Gastrocnemius medialis (tissue), 4 donors: ENCODE measurements at regions not wholly inside any gene's neighbourhood (a gene's known extent, or its start where the extent isn't known, plus 50 kb on each side); places are given as distances from the start of the nearest gene placed in this dataset.

Experiments
- ATAC-seq, 2 donors: fragments of 150-250 bp; one replicate each; pipeline ENCODE4 v1.9.1; 2016
- DNase-seq, 2 donors: peaks; one replicate each; pipeline ENCODE4 v3.0.0-alpha.2; 2019
- H3K27ac ChIP-seq, 4 donors: fragments of 200-600 bp; sonication (generic); 1 replicate in 1 of 4; 2 replicates in 3 of 4; pipeline ENCODE4 v1.5.1; 2016 to 2018; ENCODE audit warnings: mild to moderate bottlenecking in 2 of 4, moderate library complexity in 1 of 4
- H3K27me3 ChIP-seq, 3 donors: fragments of 200-600 bp; sonication (generic) in 2 of 3; 1 replicate in 1 of 3; 2 replicates in 2 of 3; pipeline versions ENCODE4 v1.5.1 to v1.6.0; 2016 to 2019; ENCODE audit warnings: mild to moderate bottlenecking in 1 of 3, moderate library complexity in 1 of 3
- H3K36me3 ChIP-seq, 2 donors: fragments of 200-600 bp; sonication (generic) in 1 of 2; one replicate each; pipeline ENCODE4 v1.5.1; 2017 to 2018
- H3K4me1 ChIP-seq, 2 donors: fragments of 200-600 bp; sonication (generic) in 1 of 2; one replicate each; pipeline ENCODE4 v1.5.1; 2016 to 2017; ENCODE audit warnings: mild to moderate bottlenecking in 2 of 2
- H3K4me3 ChIP-seq, 4 donors: fragments of 200-600 bp; sonication (generic) in 3 of 4; 1 replicate in 1 of 4; 2 replicates in 3 of 4; pipeline ENCODE4 v1.5.1; 2016 to 2019; ENCODE audit warnings: mild to moderate bottlenecking in 2 of 4
- H3K9me3 ChIP-seq, 3 donors: fragments of 200-600 bp; sonication (generic) in 2 of 3; 1 replicate in 1 of 3; 2 replicates in 2 of 3; pipeline ENCODE4 v1.5.1; 2016 to 2019
- CTCF ChIP-seq, 5 experiments: fragments of 450-650 bp in 3 of 5; fragments of 200-600 bp in 2 of 5; sonication (generic) in 2 of 5; IDR thresholded peaks in 4 of 5; conservative IDR thresholded peaks in 1 of 5; 1 replicate in 4 of 5; 2 replicates in 1 of 5; pipeline ENCODE4 v1.5.1; 2016 to 2019; ENCODE audit warnings: antibody characterized with exemption in 5 of 5, mild to moderate bottlenecking in 3 of 5, moderate library complexity in 3 of 5
- POLR2A ChIP-seq, 2 donors: fragments of 450-650 bp; IDR thresholded peaks; one replicate each; pipeline ENCODE4 v1.6.1; 2017; ENCODE audit warnings: antibody characterized with exemption in 2 of 2, mild to moderate bottlenecking in 2 of 2, moderate library complexity in 2 of 2
- in situ Hi-C, 4 donors: fragments of 200-750 bp; cut with MboI; loops; one replicate each; pipeline versions ENCODE4 v1.15.0 to v1.8.0; 2017; ENCODE audit warnings: low sequenced_read_pairs in 4 of 4
- intact Hi-C: fragments of 100-400 bp; cut with DNase I; formaldehyde crosslinking; loops from one replicate; pipeline ENCODE4 v1.15.1; 2023; ENCODE audit warnings: low total_unique reads

DNA sequence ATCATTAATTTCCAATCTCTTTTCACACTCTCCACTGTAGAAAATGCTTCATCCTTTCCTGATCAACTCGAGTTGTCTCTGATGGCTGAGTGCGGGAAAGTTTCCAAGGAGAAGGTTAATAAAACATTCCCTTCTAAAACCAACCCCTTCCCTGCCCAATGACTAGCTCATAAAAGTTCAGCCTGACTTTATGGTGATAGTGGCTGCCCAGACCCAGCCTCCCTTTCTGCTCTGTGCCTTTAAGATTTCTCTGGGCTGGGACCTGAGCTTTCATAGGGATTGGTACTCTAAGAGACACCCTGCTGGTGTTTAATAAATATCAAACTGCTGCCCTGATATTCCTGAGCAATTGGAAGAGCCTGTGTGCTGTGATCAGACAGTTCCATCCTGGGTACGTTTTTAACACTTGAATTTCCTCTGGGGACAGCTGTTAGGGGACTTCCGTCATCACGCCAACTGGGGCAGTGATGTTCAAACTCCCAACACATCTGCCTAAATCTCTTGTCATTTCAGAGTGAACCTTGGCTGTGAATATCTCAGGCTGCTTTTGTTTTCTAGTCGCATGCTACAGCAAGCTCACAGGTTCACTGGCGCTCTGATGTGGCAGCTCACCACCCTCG, 195.0 kb upstream of the KIRREL3 start:
- Histone ChIP-seq H3K4me1 (no peaks in the 10 kb centered on the region), H3K27me3 (no peaks in the 10 kb centered on the region), H3K9me3 (no peaks in the 10 kb centered on the region), H3K36me3 (no peaks in the 10 kb centered on the region), H3K4me3 (no peak overlapping the region), H3K27ac (no peak overlapping the region)
- TF ChIP-seq POLR2A (IDR thresholded peaks at IDR 0.05) = no peak
- no peak for TF ChIP-seq CTCF (IDR thresholded peaks at IDR 0.05 in 4 of 5, conservative IDR thresholded peaks at IDR 0.05 in 1 of 5)
- intact Hi-C loops = no loop called here
- in situ Hi-C loops = no loop called here
- no peak for ATAC-seq
- no peak for DNase-seq

DNA sequence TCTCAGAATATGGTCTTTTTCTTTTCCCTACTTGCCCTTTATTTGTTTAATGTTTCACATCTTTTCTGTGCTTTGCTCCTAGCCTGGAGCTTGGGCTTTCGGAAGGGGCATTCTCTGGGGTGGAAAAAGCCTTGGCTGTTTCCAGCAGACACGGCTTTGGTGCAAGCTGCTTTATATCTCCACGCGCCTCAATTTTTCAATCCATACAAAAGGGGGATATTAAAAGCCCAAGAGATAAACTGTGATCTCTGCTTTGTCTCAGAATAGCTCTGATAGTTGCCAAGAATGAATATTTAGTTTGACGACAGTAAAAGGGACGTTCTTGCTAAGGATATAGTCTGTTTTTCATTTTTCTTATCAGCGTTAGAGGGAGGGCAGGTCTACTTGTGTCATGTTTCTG, 194.0 kb upstream of the KIRREL3 start:
- intact Hi-C loops = no loop called here
- in situ Hi-C loops = no loop called here

GRCh38 chr11:127193950-127194349, 193.4 kb upstream of the KIRREL3 start:
- no peaks in the 10 kb centered on the region for H3K4me1 ChIP-seq
- no peak for DNase-seq
- H3K27me3 ChIP-seq = no peaks in the 10 kb centered on the region
- intact Hi-C loops (no loop called here), in situ Hi-C loops (no loop called here)
- ATAC-seq = no peak
- no peak overlapping the region for H3K27ac ChIP-seq
- no peak for TF ChIP-seq CTCF (IDR thresholded peaks at IDR 0.05 in 4 of 5, conservative IDR thresholded peaks at IDR 0.05 in 1 of 5)
- TF ChIP-seq POLR2A (IDR thresholded peaks at IDR 0.05) = no peak
- no peak overlapping the region for H3K4me3 ChIP-seq
- no peaks in the 10 kb centered on the region for H3K9me3 ChIP-seq
- no peaks in the 10 kb centered on the region for H3K36me3 ChIP-seq

More for the DNA sequence above, 194.0 kb upstream of the KIRREL3 start:
- H3K27me3 ChIP-seq = no peaks in the 10 kb centered on the region
- TF ChIP-seq CTCF (IDR thresholded peaks at IDR 0.05 in 4 of 5, conservative IDR thresholded peaks at IDR 0.05 in 1 of 5) = no peak
- DNase-seq = no peak
- ATAC-seq = no peak
- no peaks in the 10 kb centered on the region for H3K36me3 ChIP-seq
- H3K9me3 ChIP-seq = no peaks in the 10 kb centered on the region
- H3K4me3 ChIP-seq = no peak overlapping the region
- H3K4me1 ChIP-seq = no peaks in the 10 kb centered on the region
- H3K27ac ChIP-seq = no peak overlapping the region

DNA sequence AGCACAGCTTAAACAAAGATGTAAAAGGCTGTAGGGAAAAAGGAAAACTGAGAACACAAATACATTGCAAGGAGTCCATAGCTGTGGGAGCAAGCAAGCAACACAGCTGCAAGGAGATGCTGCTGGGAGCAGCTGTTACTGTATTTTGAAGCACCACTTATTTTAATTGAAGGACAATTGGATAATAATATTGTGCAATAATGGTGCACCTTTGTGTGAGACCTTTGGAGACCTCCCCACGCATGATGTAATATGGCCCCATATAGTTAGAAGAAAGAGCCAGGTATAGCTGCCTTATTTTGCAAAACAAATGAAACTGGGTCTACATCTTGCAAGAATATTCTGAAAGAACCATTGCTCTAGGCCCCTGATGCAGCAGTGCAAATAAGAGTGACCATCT, 191.1 kb upstream of the KIRREL3 start:
- no peak for ATAC-seq
- DNase-seq = no peak
- in situ Hi-C loops (no loop called here), intact Hi-C loops (no loop called here)
- Histone ChIP-seq H3K4me1 (no peaks in the 10 kb centered on the region), H3K4me3 (no peak overlapping the region), H3K9me3 (no peaks in the 10 kb centered on the region), H3K27ac (no peak overlapping the region), H3K36me3 (no peaks in the 10 kb centered on the region), H3K27me3 (no peaks in the 10 kb centered on the region)
- TF ChIP-seq CTCF (IDR thresholded peaks at IDR 0.05 in 4 of 5, conservative IDR thresholded peaks at IDR 0.05 in 1 of 5) = no peak

- no peaks in the 10 kb centered on the region for H3K9me3 ChIP-seq
- TF ChIP-seq CTCF (IDR thresholded peaks at IDR 0.05 in 4 of 5, conservative IDR thresholded peaks at IDR 0.05 in 1 of 5) (no peak), POLR2A (IDR thresholded peaks at IDR 0.05) (no peak)
- in situ Hi-C loops (no loop called here), intact Hi-C loops (no loop called here)
- H3K27ac ChIP-seq = no peak overlapping the region
- DNase-seq = no peak
- ATAC-seq = no peak
- H3K4me3 ChIP-seq = no peak overlapping the region
- no peaks in the 10 kb centered on the region for H3K4me1 ChIP-seq
- no peaks in the 10 kb centered on the region for H3K36me3 ChIP-seq
- no peaks in the 10 kb centered on the region for H3K27me3 ChIP-seq
Observed at GRCh38 chr11:127191261-127191660, 190.7 kb upstream of the KIRREL3 start.
